Adrenal gland (tissue), 5 donors: ENCODE measurements at regions not wholly inside any gene's neighbourhood (a gene's known extent, or its start where the extent isn't known, plus 50 kb on each side); places are given as distances from the start of the nearest gene placed in this dataset.

Experiments used
- POLR2A ChIP-seq, 2 donors: fragments of 450-650 bp; IDR thresholded peaks; one replicate each; pipeline ENCODE4 v1.6.1; 2017; ENCODE audit warnings: antibody characterized with exemption in 2 of 2, mild to moderate bottlenecking in 2 of 2, moderate library complexity in 1 of 2
- TF ChIP-seq, protein P1 (sequence below), 6 experiments: fragments of 450-650 bp in 4 of 6; fragments of 200-600 bp in 2 of 6; sonication (generic) in 1 of 6; IDR thresholded peaks; 1 replicate in 5 of 6; 2 replicates in 1 of 6; pipeline versions ENCODE4 v1.5.1 to v1.8.0; 2016 to 2021; ENCODE audit warnings: antibody characterized with exemption in 6 of 6, mild to moderate bottlenecking in 2 of 6, moderate library complexity in 1 of 6
- donor health status: DM: no; HTN: no; CAD: no.

DNA sequence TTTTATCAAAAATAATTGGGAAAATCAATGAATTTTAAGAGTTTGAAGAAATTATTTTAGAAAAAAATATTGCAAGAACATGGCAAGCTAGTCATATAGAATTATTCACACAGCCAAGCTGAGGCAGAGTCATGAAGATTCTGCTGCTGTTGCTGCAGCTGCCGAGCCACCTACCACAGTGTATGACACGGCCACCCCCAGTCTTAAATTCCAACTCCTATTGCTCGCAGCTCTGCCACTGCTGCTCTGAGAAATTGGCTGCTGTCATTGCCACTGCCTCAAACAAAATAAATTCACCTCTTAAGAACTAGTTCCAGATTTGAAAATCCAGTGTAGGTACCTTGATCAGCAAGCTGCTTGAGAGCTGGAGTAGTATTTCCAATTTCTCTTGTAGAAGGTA lies 1318.8 kb upstream of the ACO1 start:
- TF ChIP-seq, protein P1, sequence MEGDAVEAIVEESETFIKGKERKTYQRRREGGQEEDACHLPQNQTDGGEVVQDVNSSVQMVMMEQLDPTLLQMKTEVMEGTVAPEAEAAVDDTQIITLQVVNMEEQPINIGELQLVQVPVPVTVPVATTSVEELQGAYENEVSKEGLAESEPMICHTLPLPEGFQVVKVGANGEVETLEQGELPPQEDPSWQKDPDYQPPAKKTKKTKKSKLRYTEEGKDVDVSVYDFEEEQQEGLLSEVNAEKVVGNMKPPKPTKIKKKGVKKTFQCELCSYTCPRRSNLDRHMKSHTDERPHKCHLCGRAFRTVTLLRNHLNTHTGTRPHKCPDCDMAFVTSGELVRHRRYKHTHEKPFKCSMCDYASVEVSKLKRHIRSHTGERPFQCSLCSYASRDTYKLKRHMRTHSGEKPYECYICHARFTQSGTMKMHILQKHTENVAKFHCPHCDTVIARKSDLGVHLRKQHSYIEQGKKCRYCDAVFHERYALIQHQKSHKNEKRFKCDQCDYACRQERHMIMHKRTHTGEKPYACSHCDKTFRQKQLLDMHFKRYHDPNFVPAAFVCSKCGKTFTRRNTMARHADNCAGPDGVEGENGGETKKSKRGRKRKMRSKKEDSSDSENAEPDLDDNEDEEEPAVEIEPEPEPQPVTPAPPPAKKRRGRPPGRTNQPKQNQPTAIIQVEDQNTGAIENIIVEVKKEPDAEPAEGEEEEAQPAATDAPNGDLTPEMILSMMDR (IDR thresholded peaks at IDR 0.05): no peak
- no peak for TF ChIP-seq POLR2A (IDR thresholded peaks at IDR 0.05)
